ENCODE measurements at regions not wholly inside any gene's neighbourhood (a gene's known extent, or its start where the extent isn't known, plus 50 kb on each side); places are given as distances from the start of the nearest gene placed in this dataset.

GRCh38 chr20:17834804-17835203, 133.8 kb downstream of the SNX5 start:
- H3K27ac Mint-ChIP-seq: no peak overlapping the region
- no peak overlapping the region for H3K4me2 ChIP-seq (ENCODE audit: insufficient read depth, insufficient read length, low read length)
- H2AK5ac ChIP-seq (ENCODE audit: insufficient read length, low read length): no peak overlapping the region

More at GRCh38 chr20:17834804-17835203, 133.8 kb downstream of the SNX5 start:
- Histone ChIP-seq H2AFZ (ENCODE audit: low read length) (no peak overlapping the region), H2BK15ac (ENCODE audit: low read depth, low read length) (no peak overlapping the region), H4K20me1 (ENCODE audit: control insufficient read depth, insufficient read depth, insufficient read length) (no peaks in the 10 kb centered on the region), H3K56ac (ENCODE audit: insufficient read length, low read depth, low read length) (no peak overlapping the region), H3T11ph (ENCODE audit: low read length) (no peak overlapping the region), H2BK20ac (ENCODE audit: low read depth, low read length, poor library complexity, severe bottlenecking) (no peak overlapping the region), H4K91ac (ENCODE audit: insufficient read length, low read depth, low read length) (no peak overlapping the region), H3K14ac (ENCODE audit: insufficient read depth, low read length) (no peak overlapping the region), H2BK5ac (ENCODE audit: insufficient read length, low read length) (no peak overlapping the region), H4K8ac (replicated peaks; ENCODE audit: insufficient read length, low read depth, low read length) (no peak overlapping the region), H3K79me2 (ENCODE audit: insufficient read depth, low read length) (no peaks in the 10 kb centered on the region), H2BK120ac (ENCODE audit: low read depth, low read length, poor library complexity, severe bottlenecking) (no peak overlapping the region), H3K4ac (ENCODE audit: low read depth, low read length) (no peak overlapping the region), H3K23me2 (ENCODE audit: insufficient read length, low read depth, low read length, poor library complexity, severe bottlenecking) (no peaks in the 10 kb centered on the region), H4K5ac (ENCODE audit: insufficient read length, low read depth, low read length) (no peak overlapping the region), H3K9ac (ENCODE audit: extremely low read depth, insufficient read length, low read length) (no peak overlapping the region), H2BK12ac (ENCODE audit: insufficient read length, low read depth, low read length) (no peak overlapping the region), H3K4me1 (ENCODE audit: insufficient read depth, low read length) (no peaks in the 10 kb centered on the region; the same call in 1 of the 2 replicates), H3K9me3 (ENCODE audit: control insufficient read depth, low read depth, low read length) (no peaks in the 10 kb centered on the region), H3K23ac (ENCODE audit: insufficient read length, low read depth, low read length) (no peak overlapping the region), H3K27ac (ENCODE audit: insufficient read length, low read depth, low read length) (no peak overlapping the region), H3K27me3 (ENCODE audit: insufficient read depth, low read length) (no peaks in the 10 kb centered on the region), H3K18ac (ENCODE audit: insufficient read length, low read depth, low read length) (no peak overlapping the region), H3K79me1 (ENCODE audit: insufficient read depth, low read depth, low read length, poor library complexity, severe bottlenecking) (no peaks in the 10 kb centered on the region)
- no peak for DNase-seq
- no peaks in the 10 kb centered on the region for H3K36me3 Mint-ChIP-seq (ENCODE audit: insufficient read depth in 1 of 3, low read depth in 3 of 3)
- TF ChIP-seq CTCF (conservative IDR thresholded peaks at IDR 0.05): no peak
- H3K9me3 Mint-ChIP-seq: no peaks in the 10 kb centered on the region
- no CpG with 5 or more reads among the region's 2 CpGs for WGBS (ENCODE audit: extremely low coverage, insufficient read length, low lambda C conversion rate)
- no peak overlapping the region for H3K4me3 Mint-ChIP-seq
- H3K27me3 Mint-ChIP-seq (ENCODE audit: low read depth): no peaks in the 10 kb centered on the region; the same call in 1 of the 2 replicates
- peaks cover 28% of the 10 kb centered on the region in 2 experiments for H3K4me1 Mint-ChIP-seq

Measured in H9 (cell line).